Sigmoid colon (tissue), 4 donors: ENCODE measurements at regions not wholly inside any gene's neighbourhood (a gene's known extent, or its start where the extent isn't known, plus 50 kb on each side); places are given as distances from the start of the nearest gene placed in this dataset.

Experiments used
- CTCF ChIP-seq, 4 experiments: fragments of 450-650 bp in 3 of 4; fragments of 200-600 bp in 1 of 4; IDR thresholded peaks; one replicate each; pipeline ENCODE4 v1.5.1; 2016 to 2019; ENCODE audit warnings: antibody characterized with exemption in 4 of 4, mild to moderate bottlenecking in 3 of 4, moderate library complexity in 2 of 4
- EP300 ChIP-seq, 4 donors: sonication (generic); formaldehyde crosslinking; IDR thresholded peaks; one replicate each; pipeline ENCODE4 v1.6.1; 2017; ENCODE audit warnings: antibody characterized with exemption in 4 of 4
- POLR2A ChIP-seq, 2 donors: fragments of 450-650 bp; IDR thresholded peaks; one replicate each; pipeline ENCODE4 v1.6.1; 2016; ENCODE audit warnings: antibody characterized with exemption in 2 of 2, mild to moderate bottlenecking in 2 of 2, moderate library complexity in 2 of 2
- POLR2AphosphoS5 ChIP-seq, 4 donors: sonication (generic); formaldehyde crosslinking; IDR thresholded peaks; one replicate each; pipeline ENCODE4 v1.6.1; 2017; ENCODE audit warnings: antibody characterized with exemption in 4 of 4

- TF ChIP-seq CTCF (IDR thresholded peaks at IDR 0.05), result no peak
- no peak for TF ChIP-seq POLR2A (IDR thresholded peaks at IDR 0.05)
- TF ChIP-seq POLR2AphosphoS5 (IDR thresholded peaks at IDR 0.05), result no peak
- TF ChIP-seq EP300 (IDR thresholded peaks at IDR 0.05), result no peak
Measured at GRCh38 chr14:98834119-98834518, 437.9 kb downstream of the BCL11B start.
